Left ventricle myocardium inferior (tissue), 1 donor: ENCODE measurements at regions not wholly inside any gene's neighbourhood (a gene's known extent, or its start where the extent isn't known, plus 50 kb on each side); places are given as distances from the start of the nearest gene placed in this dataset.

Experiments used
- DNase-seq: peaks from one replicate; pipeline ENCODE4 v3.0.0-alpha.2; 2020
- H3K27ac ChIP-seq: fragments of 200-600 bp; replicated peaks from 2 replicates; pipeline ENCODE4 v1.8.0; 2021
- H3K27me3 ChIP-seq: fragments of 200-600 bp; 2 replicates; pipeline ENCODE4 v1.8.0; 2021; ENCODE audit warnings: low read depth
- H3K36me3 ChIP-seq: fragments of 200-600 bp; 2 replicates; pipeline ENCODE4 v1.8.0; 2021
- H3K4me1 ChIP-seq: fragments of 200-600 bp; 2 replicates; pipeline ENCODE4 v1.8.0; 2021
- H3K4me3 ChIP-seq: fragments of 200-600 bp; 2 replicates; pipeline ENCODE4 v1.8.0; 2021; ENCODE audit warnings: mild to moderate bottlenecking, moderate library complexity
- H3K9me3 ChIP-seq: fragments of 200-600 bp; replicated peaks from 2 replicates; pipeline ENCODE4 v1.8.0; 2021
- CTCF ChIP-seq: fragments of 200-600 bp; IDR thresholded peaks from 2 replicates; pipeline ENCODE4 v1.8.0; 2021; ENCODE audit warnings: antibody characterized with exemption, mild to moderate bottlenecking, borderline replicate concordance
- intact Hi-C: fragments of 100-400 bp; cut with micrococcal nuclease; formaldehyde crosslinking; loops from one replicate; pipeline ENCODE4 v1.11.0; 2022
- donor health status: DM: no; HTN: yes; CAD: no; lungs with severe emphysema.

DNA sequence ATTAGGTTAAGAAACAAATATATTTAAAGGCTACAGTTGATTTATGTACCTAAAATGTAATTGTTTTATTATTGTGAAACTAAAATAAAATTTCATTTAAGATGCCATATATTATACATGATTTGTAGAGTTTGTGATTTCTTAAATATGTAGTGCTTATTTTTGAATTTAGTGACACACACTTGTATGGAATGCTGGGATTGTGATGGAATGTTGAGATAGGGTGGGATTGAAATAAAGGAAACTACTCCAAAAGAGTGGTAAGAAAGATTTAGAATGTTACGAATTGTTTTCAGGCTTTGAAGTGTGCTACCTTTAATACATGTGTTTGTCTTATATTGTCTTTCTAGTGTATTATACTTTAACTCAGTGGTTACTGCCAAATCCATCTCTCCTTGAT, 330.3 kb upstream of the PITX2 start:
- Histone ChIP-seq H3K27me3 (no peaks in the 10 kb centered on the region), H3K9me3 (no peaks in the 10 kb centered on the region), H3K4me3 (no peak overlapping the region), H3K27ac (no peak overlapping the region), H3K36me3 (no peaks in the 10 kb centered on the region), H3K4me1 (no peaks in the 10 kb centered on the region)
- no peak for DNase-seq
- TF ChIP-seq CTCF = no peak
- intact Hi-C loops = no loop called here

DNA sequence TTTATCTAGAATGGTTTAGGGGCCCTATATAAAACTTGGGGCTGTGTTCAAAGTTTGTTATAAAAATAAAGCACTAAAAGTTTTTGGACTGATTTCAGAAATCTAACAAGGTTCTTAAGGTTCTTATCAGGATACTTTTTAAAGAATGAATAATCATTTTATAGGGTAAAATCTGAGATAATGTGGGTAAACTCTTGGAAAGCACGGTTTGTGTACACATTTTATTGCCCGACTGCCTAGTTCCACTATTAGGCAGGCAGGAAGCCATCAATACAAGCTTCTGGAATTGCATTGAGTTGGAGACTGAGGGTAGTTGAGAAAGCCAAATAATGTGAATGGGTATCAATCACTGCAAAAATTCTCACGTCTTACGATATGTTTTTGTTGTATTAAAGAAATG, 331.0 kb upstream of the PITX2 start:
- no peaks in the 10 kb centered on the region for H3K27me3 ChIP-seq
- no peak for TF ChIP-seq CTCF
- no peak overlapping the region for H3K4me3 ChIP-seq
- H3K27ac ChIP-seq = no peak overlapping the region
- H3K36me3 ChIP-seq = no peaks in the 10 kb centered on the region
- no peak for DNase-seq
- no peaks in the 10 kb centered on the region for H3K9me3 ChIP-seq
- no peaks in the 10 kb centered on the region for H3K4me1 ChIP-seq
- intact Hi-C loops = no loop called here

DNA sequence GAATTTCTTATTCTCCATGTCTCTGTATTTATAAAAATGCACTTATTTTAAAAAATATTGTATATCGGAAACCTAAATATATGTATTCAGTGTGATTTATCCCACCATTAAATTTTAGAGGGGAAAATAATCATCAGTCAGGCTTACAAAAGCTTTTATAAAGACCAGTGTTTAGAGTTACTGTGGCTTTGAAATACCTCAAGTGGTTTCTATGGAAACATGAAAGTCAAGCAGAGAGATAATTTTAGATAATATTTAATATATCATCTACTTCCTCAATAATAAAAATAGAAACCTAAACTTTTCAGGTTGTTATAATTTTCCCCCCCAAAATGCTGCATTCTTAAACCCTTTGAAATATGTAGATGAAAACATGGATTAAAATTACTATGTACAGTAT, 332.9 kb upstream of the PITX2 start:
- no peaks in the 10 kb centered on the region for H3K4me1 ChIP-seq
- no peak for DNase-seq
- H3K27ac ChIP-seq = no peak overlapping the region
- intact Hi-C loops = no loop called here
- H3K9me3 ChIP-seq = no peaks in the 10 kb centered on the region
- no peak for TF ChIP-seq CTCF
- no peaks in the 10 kb centered on the region for H3K27me3 ChIP-seq
- no peaks in the 10 kb centered on the region for H3K36me3 ChIP-seq
- no peak overlapping the region for H3K4me3 ChIP-seq

DNA sequence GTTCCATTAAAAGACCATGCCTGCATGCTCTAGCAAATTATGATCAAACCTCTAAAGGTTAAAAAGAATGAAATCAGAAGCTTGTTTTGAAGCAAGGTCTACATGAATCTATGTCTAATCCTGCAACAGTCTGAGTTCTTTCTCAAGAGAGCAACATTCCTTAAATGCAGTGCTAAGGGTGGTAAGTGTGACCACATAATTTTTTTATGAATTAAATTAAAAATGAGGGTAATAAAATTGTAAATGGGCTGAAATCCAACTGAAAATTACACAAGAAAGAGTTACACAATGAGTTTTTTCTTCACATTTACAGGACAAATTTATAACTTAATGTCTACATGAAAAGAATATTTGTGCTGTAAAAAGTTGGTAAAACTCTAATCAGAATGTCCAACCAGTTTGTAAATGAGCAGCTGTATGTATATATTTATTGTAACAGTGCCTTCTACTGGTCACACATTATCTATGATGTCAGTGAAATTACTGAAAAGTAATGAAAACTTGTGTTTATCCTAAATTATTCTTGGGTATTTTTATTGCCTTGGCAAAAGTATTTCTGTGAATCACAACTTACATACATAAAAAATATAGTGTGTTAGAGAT, 336.3 kb upstream of the PITX2 start:
- TF ChIP-seq CTCF = peak; percentile 18
- intact Hi-C loops = no loop called here

GRCh38 chr4:110961066-110961465, 338.2 kb upstream of the PITX2 start:
- H3K27ac ChIP-seq = no peak overlapping the region
- no peak for TF ChIP-seq CTCF
- H3K27me3 ChIP-seq = no peaks in the 10 kb centered on the region
- intact Hi-C loops = no loop called here
- no peaks in the 10 kb centered on the region for H3K36me3 ChIP-seq
- no peaks in the 10 kb centered on the region for H3K4me1 ChIP-seq
- no peak overlapping the region for H3K4me3 ChIP-seq
- no peak for DNase-seq
- H3K9me3 ChIP-seq = no peaks in the 10 kb centered on the region

More for the DNA sequence above, 336.3 kb upstream of the PITX2 start:
- Histone ChIP-seq H3K4me3 (no peak overlapping the region), H3K9me3 (no peaks in the 10 kb centered on the region), H3K27ac (no peak overlapping the region), H3K4me1 (no peaks in the 10 kb centered on the region), H3K27me3 (no peaks in the 10 kb centered on the region), H3K36me3 (no peaks in the 10 kb centered on the region)
- no peak for DNase-seq
